ENCODE measurements at regions not wholly inside any gene's neighbourhood (a gene's known extent, or its start where the extent isn't known, plus 50 kb on each side); places are given as distances from the start of the nearest gene placed in this dataset.

GRCh38 chr7:84841809-84842208 is 345.0 kb downstream of the SEMA3D start:
- TF ChIP-seq POLR2A (IDR thresholded peaks at IDR 0.05) (no peak), CTCF (IDR thresholded peaks at IDR 0.05) (no peak)
